ENCODE measurements at regions not wholly inside any gene's neighbourhood (a gene's known extent, or its start where the extent isn't known, plus 50 kb on each side); places are given as distances from the start of the nearest gene placed in this dataset.
A peak's percentile ranks its signal among the peaks of the same experiment; 100 is the strongest.
"Not testable (repeated sequence)": the region's sequence is repeated elsewhere in the genome, so short reads cannot be mapped to it uniquely, and the experiment has no call there.

- no peak overlapping the region for H3K4me3 ChIP-seq (ENCODE audit: low read length)
- no peak for DNase-seq (ENCODE audit: low read depth, low spot score)
These were observed 110.2 kb upstream of the ENPEP start for GRCh38 chr4:110365761-110366160.

GRCh38 chr4:110364911-110365520, 110.9 kb upstream of the ENPEP start:
- no peak for DNase-seq (ENCODE audit: low read depth, low spot score)
- H3K4me3 ChIP-seq (ENCODE audit: low read length): no peak overlapping the region

GRCh38 chr4:110361921-110362320, 114.0 kb upstream of the ENPEP start:
- no peak overlapping the region for H3K4me3 ChIP-seq (ENCODE audit: low read length)
- DNase-seq (ENCODE audit: low read depth, low spot score): peak; percentile 74

DNA sequence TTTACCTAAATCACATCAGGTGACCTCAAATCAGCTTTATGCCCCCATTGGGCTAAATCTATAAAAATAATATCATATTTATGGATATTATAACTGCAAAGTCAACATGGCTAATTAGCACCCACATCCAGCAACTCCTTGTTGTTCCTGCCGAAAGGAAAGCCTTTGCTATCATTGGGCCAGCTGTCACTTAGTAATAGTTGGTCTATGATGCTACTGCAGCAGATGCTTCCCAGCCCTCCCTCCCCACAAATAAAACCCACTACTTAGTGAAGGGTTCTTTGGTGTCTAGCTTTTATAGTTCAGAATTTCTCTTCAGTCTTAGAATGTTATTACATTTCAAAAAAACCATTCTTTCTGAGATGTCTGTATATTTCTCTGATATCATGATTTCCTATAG, 116.9 kb upstream of the ENPEP start:
- no peak for DNase-seq (ENCODE audit: low read depth, low spot score)
- no peak overlapping the region for H3K4me3 ChIP-seq (ENCODE audit: low read length)

DNA sequence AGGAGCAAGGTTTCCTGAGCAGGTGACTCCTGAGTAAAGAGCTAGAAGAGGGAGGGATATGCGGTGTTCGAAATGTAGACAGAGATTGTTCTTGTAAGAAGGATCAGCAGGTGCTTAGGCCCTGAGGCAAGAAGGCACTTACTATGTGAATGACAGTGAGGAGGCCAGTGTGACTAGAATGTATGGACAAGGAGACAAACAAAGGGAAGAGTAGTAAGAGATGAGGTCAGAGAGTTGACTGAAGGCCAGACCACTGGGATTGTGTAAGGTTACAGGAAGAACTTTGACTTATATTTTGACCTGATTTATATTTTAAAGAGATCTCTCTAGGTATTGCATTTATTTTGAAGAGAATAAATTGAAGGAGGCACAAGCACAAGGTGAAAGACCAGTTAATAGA, 118.4 kb upstream of the ENPEP start:
- DNase-seq (ENCODE audit: low read depth, low spot score): no peak
- no peak overlapping the region for H3K4me3 ChIP-seq (ENCODE audit: low read length)

GRCh38 chr4:110354460-110354859, 121.5 kb upstream of the ENPEP start:
- no peak for DNase-seq (ENCODE audit: low read depth, low spot score)
- no peak overlapping the region for H3K4me3 ChIP-seq (ENCODE audit: low read length)

DNA sequence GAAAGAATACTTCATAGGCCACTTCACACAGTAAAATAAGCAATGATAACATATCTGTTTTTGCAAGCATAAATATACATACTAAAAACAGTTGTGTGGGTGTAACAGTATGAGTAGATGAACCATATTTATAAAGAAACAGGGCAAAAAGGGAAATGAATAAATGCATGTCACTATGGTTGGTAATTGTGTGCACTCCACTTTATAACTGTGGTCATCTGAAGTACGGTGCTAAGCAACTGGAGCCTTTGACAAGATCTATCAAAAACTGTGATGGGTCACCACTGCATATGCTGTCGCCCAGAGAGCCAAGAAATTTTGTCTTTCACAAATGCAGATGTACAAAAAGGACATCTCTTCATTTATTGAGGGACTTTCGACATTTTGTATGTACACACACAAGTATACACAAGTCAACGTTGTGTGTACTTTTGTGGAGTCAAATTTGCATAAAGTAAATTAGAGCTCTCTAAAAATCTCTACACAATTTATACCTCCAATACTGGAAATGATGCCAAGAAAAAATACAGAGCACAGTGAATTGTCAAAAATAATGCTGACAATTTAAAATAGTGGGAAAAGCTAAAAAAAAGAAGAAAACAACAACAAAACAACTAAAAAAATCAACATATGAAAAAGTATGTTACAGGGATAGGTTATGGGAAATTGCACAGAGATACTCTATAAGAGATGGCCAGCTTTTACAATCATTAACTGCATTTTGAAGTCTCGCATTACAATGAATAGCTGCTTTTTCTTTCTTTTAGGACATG, 123.1 kb upstream of the ENPEP start:
- no peak for DNase-seq (ENCODE audit: low read depth, low spot score)
- no peak overlapping the region for H3K4me3 ChIP-seq (ENCODE audit: low read length)

GRCh38 chr4:110348711-110349383, 127.1 kb upstream of the ENPEP start:
- H3K4me3 ChIP-seq (ENCODE audit: low read length): no peak overlapping the region
- no peak for DNase-seq (ENCODE audit: low read depth, low spot score)

GRCh38 chr4:110347805-110348204, 128.2 kb upstream of the ENPEP start:
- H3K4me3 ChIP-seq (ENCODE audit: low read length): no peak overlapping the region
- no peak for DNase-seq (ENCODE audit: low read depth, low spot score)

DNA sequence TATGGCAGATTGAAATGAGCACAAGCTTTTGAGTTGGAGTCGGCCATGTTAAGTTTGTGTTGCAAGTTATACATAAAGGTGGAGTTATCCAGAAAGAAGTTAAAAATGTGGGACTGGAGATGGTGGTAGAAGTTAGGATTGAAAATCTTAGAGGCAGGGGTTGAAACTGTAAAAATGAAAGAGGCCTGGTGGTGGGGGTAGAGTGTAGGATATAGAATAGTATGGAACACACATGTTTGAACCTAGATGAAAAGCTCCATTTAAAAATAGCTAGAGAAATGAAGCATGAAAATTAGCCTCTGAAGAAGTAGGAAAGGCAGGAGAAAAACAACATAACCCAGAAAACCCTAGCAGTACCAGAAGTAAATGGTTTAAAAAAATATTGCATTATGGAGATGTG, 131.8 kb upstream of the ENPEP start:
- DNase-seq (ENCODE audit: low read depth, low spot score): no peak

GRCh38 chr4:110343534-110343933, 132.4 kb upstream of the ENPEP start:
- DNase-seq (ENCODE audit: low read depth, low spot score): no peak

More for the DNA sequence above, 131.8 kb upstream of the ENPEP start:
- no peak overlapping the region for H3K4me3 ChIP-seq (ENCODE audit: low read length)

DNA sequence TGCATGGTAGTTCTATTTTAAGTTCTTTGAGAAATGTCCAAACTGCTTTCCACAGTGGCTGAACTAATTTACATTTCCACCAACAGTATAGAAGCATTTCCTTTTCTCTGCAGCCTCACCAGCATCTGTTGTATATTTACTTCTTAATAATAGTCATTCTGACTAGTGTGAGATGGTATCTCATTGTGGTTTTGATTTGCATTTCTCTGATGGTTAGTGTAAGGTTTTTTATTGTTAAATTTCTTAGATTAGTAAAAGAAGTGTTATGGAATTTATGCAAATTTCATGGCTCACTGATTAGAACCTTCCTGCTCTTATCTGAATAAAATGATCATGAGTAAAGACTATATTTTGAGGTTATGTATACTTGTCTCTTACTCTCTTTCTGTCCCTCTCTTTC, 134.8 kb upstream of the ENPEP start:
- H3K4me3 ChIP-seq (ENCODE audit: low read length); DNase-seq (ENCODE audit: low read depth, low spot score): not testable (repeated sequence)

More at GRCh38 chr4:110343534-110343933, 132.4 kb upstream of the ENPEP start:
- H3K4me3 ChIP-seq (ENCODE audit: low read length): no peak overlapping the region

DNA sequence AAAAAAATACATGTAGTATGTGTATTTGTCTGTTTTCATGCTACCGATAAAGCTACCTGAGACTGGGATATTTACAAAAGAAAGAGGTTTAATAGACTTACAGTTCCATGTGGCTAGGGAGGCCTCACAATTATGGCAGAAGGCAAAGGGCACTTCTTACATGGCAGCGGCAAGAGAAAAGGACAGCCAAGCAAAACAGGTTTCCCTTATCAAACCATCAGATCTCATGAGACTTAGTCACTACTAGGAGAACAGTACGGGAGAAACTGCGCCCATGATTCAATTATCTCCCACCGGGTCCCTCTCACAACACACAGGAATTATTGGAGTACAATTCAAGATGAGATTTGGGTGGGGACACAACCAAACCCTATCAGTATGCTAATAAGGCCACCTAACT, 137.0 kb upstream of the ELOVL6 start:
- no peak overlapping the region for H3K4me3 ChIP-seq (ENCODE audit: low read length)
- DNase-seq (ENCODE audit: low read depth, low spot score): no peak

DNA sequence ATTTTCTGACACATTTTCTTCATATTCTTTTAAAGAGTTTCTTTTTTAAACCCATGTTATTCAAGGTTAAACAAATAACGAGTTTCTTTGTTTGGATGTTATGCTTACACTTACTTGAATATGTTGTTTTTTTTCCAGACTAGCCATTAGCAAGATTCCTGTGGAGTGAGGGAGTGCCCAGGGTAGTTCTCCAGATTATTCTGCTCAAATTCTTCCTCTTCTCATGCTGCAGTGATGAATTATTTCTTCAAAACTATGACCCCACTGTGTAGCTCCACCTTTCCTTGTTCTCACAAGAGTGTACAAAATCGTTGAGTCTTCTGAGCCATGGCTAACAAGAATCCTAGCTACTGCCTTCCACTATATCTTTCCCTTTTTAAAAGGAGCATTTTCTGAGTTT, 134.1 kb upstream of the ELOVL6 start:
- no peak for DNase-seq (ENCODE audit: low read depth, low spot score)

GRCh38 chr4:110326426-110326825, 128.0 kb upstream of the ELOVL6 start:
- DNase-seq (ENCODE audit: low read depth, low spot score); H3K4me3 ChIP-seq (ENCODE audit: low read length): not testable (repeated sequence)

More for the DNA sequence above, 134.1 kb upstream of the ELOVL6 start:
- H3K4me3 ChIP-seq (ENCODE audit: low read length): no peak overlapping the region

DNA sequence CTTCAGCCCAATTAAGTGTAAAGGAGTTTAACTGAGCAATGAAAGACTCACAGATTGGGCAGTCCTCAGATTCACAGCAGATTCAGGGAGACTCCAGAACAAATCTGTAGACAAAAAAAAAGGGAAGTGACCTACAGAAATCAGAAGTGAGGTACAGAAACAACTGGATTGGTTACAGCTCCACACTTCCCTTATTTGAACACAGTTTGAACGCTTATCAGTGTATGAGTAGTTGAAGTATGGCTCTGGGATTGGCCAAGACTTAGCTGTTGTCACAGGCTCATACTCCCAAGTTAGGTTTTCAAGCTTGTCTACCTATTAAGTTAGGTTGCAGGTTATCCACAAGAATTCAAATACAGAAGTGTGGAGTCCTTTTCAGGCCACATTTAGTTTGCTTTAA, 112.4 kb upstream of the ELOVL6 start:
- DNase-seq (ENCODE audit: low read depth, low spot score): peak; percentile 4
- H3K4me3 ChIP-seq (ENCODE audit: low read length): no peak overlapping the region

DNA sequence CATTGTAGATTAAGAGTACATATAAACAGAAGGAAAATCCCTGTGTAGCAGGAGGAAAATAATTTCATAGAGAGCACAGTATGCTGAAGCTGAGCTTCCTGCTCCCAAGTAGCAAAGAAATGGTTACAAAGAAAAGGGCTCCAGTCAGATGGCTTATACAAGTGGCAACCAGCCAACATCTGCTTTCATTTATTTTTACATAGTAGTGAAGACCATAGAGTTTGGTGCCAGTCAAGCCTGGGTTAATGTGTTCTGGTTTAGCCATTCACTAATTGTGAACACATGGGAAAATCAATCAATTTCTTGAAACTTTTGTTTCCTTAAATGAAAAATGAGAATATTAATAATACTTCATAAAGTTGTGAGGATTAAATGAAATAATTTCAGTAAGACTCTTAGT, 111.3 kb upstream of the ELOVL6 start:
- H3K4me3 ChIP-seq (ENCODE audit: low read length): no peak overlapping the region
- no peak for DNase-seq (ENCODE audit: low read depth, low spot score)

DNA sequence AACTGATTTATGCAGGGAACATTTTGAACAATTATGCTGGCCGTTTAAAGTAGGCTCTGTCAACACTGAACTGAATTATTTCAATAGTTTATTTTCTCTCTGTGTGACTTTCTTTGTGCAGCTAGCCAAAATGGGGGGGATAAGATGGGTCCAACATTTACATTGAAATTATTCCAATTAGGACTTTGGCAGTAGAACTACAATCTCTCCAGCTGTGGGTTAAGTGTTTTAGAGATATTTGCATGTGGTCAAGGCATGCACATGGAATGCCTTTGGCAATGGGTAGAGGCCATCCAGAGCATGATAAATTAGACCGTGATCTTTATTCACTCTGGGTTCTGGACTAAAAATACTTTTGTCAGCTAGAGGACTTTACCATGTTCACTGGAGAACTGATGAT, 107.9 kb upstream of the ELOVL6 start:
- DNase-seq (ENCODE audit: low read depth, low spot score): no peak
- no peak overlapping the region for H3K4me3 ChIP-seq (ENCODE audit: low read length)

DNA sequence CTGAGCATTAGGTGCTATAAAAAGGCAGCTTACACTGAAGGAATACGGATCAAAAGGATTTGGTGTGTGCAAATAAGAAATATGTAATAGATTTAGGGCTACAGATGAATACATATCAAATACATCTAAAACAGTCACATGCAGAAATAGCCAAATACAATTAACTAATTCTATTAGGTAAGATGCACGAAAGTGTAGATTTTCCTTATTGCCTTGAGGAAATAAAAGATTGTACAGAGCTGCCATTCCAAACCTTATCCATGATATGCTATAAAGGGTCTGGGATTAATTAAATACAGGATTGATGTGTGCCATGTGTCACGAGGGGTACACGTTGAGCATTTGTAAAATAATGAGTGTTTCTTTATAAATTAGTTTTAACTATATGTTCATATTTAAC, 107.0 kb upstream of the ELOVL6 start:
- no peak for DNase-seq (ENCODE audit: low read depth, low spot score)
- H3K4me3 ChIP-seq (ENCODE audit: low read length): no peak overlapping the region

DNA sequence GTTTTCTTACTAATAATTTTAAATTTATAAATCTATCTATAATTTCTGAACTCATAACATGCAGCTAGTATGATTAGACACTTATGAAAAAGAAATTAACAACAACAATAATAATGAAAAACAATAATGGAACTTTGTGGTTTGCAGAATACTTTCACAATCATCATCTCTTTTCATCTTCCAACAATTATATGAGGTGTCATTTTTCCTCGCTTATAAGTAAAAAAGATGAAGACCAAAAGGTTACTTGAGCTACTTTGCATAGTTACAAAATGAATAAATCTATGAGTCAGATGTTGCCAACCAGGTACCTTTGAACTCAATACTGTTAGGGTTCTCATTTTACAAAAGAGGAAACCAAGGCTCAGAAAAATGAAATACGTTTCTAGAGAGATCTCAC, 98.5 kb upstream of the ELOVL6 start:
- H3K4me3 ChIP-seq (ENCODE audit: low read length): no peak overlapping the region
- DNase-seq (ENCODE audit: low read depth, low spot score): no peak
